GM12878 (cell line): ENCODE measurements at regions not wholly inside any gene's neighbourhood (a gene's known extent, or its start where the extent isn't known, plus 50 kb on each side); places are given as distances from the start of the nearest gene placed in this dataset.

Experiments used
- ATAC-seq: fragments of 200-7000 bp; cut with Tn5 transposase; 3 replicates; pipeline ENCODE4 v1.9.1; 2020; ENCODE audit warnings: mild to moderate bottlenecking, moderate library complexity
- BruUV-seq: library from RNA; stranded (reverse); fragments of 400-500 nt; replicated peaks from 2 replicates; lab custom pipeline; 2021; lab: Mats Ljungman, UMichigan
- CTCF ChIA-PET: fragments of 300-600 bp; sonication (Branson Sonifier 250); formaldehyde crosslinking; extraction: SDS; loops from one replicate; lab custom pipeline; 2021; ENCODE audit warnings: inconsistent platforms; lab: Yijun Ruan, JAX
- POLR2A ChIA-PET: fragments of 350-600 bp; formaldehyde crosslinking; extraction: SDS; loops from one replicate; lab custom pipeline; 2021; ENCODE audit warnings: inconsistent platforms; lab: Charles Lee
- RAD21 ChIA-PET: fragments of 300-600 bp; sonication (Branson Sonifier 250); formaldehyde crosslinking; loops from one replicate; lab custom pipeline; 2023; ENCODE audit warnings: antibody characterized with exemption; ENCODE audit not compliant: unreplicated experiment; lab: Charles Lee
- SMC1A ChIA-PET: fragments of 300-600 bp; sonication (Branson Sonifier 250); formaldehyde crosslinking; loops from one replicate; lab custom pipeline; 2023; ENCODE audit not compliant: unreplicated experiment, uncharacterized antibody; lab: Charles Lee
- DNase-seq: peaks from one replicate; pipeline ENCODE4 v3.0.0-alpha.2; 2011; ENCODE audit warnings: low read depth, low spot score
- FAIRE-seq: peaks from 3 replicates; lab custom pipeline; 2011; peaks lifted over from hg19 to GRCh38; lab: Jason Lieb, UNC
- H2AFZ ChIP-seq: 2 replicates; pipeline ENCODE4 v1.6.0; 2011; ENCODE audit warnings: low read depth, low read length, control low read depth; ENCODE audit not compliant: control insufficient read depth
- H3K27ac ChIP-seq: 2 replicates; pipeline ENCODE4 v1.5.1; 2011; ENCODE audit warnings: control low read depth; ENCODE audit not compliant: control insufficient read depth, insufficient read depth
- H3K27me3 ChIP-seq, 2 experiments: replicated peaks in 1 of 2; 2 replicates each; pipeline versions ENCODE4 v1.6.0 to v1.6.1; 2011; ENCODE audit warnings: low read length in 1 of 2; ENCODE audit not compliant: control insufficient read depth in 2 of 2, insufficient read depth in 2 of 2
- H3K36me3 ChIP-seq, 2 experiments: 2 replicates each; pipeline ENCODE4 v1.5.1; 2011; ENCODE audit warnings: low read length in 1 of 2; ENCODE audit not compliant: control insufficient read depth in 2 of 2, insufficient read depth in 2 of 2
- H3K4me1 ChIP-seq: 2 replicates; pipeline ENCODE4 v1.6.1; 2011; ENCODE audit warnings: mild to moderate bottlenecking, low read length, moderate library complexity, mixed read lengths; ENCODE audit not compliant: control insufficient read depth, insufficient read depth
- H3K4me2 ChIP-seq: 2 replicates; pipeline ENCODE4 v1.6.0; 2011; ENCODE audit warnings: control low read depth; ENCODE audit not compliant: control insufficient read depth, insufficient read depth
- H3K4me3 ChIP-seq: fragments of 200-600 bp; sonication (generic); 2 replicates; pipeline ENCODE4 v1.5.1; 2016
- H3K79me2 ChIP-seq: 2 replicates; pipeline ENCODE4 v1.6.0; 2011; ENCODE audit warnings: low read length; ENCODE audit not compliant: control insufficient read depth, insufficient read depth
- H3K9ac ChIP-seq: 2 replicates; pipeline ENCODE4 v1.8.0; 2011; ENCODE audit warnings: low read length, control low read depth, mixed read lengths; ENCODE audit not compliant: control insufficient read depth, insufficient read depth
- H3K9me3 ChIP-seq: replicated peaks from 3 replicates; pipeline ENCODE4 v1.5.1; 2011; ENCODE audit warnings: mild to moderate bottlenecking, low read length; ENCODE audit not compliant: control insufficient read depth, insufficient read depth
- H4K20me1 ChIP-seq: 2 replicates; pipeline ENCODE4 v1.6.0; 2011; ENCODE audit not compliant: control insufficient read depth, insufficient read depth
- CHD1 ChIP-seq: IDR thresholded peaks from 2 replicates; pipeline ENCODE4 v1.6.1; 2012; ENCODE audit warnings: low read depth, low read length, improper control_type of control experiment
- ESRRA ChIP-seq: IDR thresholded peaks from 2 replicates; pipeline ENCODE4 v1.6.1; 2012; ENCODE audit warnings: mild to moderate bottlenecking, low read length, improper control_type of control experiment
- EZH2 ChIP-seq: IDR thresholded peaks from 2 replicates; pipeline ENCODE4 v1.6.1; 2012; ENCODE audit warnings: low read depth, mild to moderate bottlenecking, control low read depth, inconsistent platforms, low read length, borderline replicate concordance; ENCODE audit not compliant: control insufficient read depth
- IKZF1 ChIP-seq: fragments of 450-650 bp; conservative IDR thresholded peaks from 2 replicates; pipeline ENCODE4 v1.6.1; 2017; ENCODE audit warnings: antibody characterized with exemption, mild to moderate bottlenecking
- MEF2A ChIP-seq: IDR thresholded peaks from 2 replicates; pipeline ENCODE4 v1.6.1; 2011; ENCODE audit warnings: low read depth, mild to moderate bottlenecking, low read length, moderate library complexity; ENCODE audit not compliant: insufficient read depth
- MXI1 ChIP-seq: fragments of 150-350 bp; IDR thresholded peaks from 2 replicates; pipeline ENCODE4 v1.6.1; 2011; ENCODE audit warnings: low read depth, mild to moderate bottlenecking, inconsistent platforms, low read length, improper control_type of control experiment
- POLR2AphosphoS5 ChIP-seq: IDR thresholded peaks from 2 replicates; pipeline ENCODE4 v1.6.1; 2011; ENCODE audit warnings: mild to moderate bottlenecking, low read length, inconsistent platforms
- RAD51 ChIP-seq: fragments of 450-650 bp; IDR thresholded peaks from 2 replicates; pipeline ENCODE4 v1.6.1; 2016; ENCODE audit warnings: moderate library complexity, mild to moderate bottlenecking, inconsistent platforms
- SMAD1 ChIP-seq: fragments of 450-650 bp; IDR thresholded peaks from 2 replicates; pipeline ENCODE4 v1.6.1; 2018; ENCODE audit warnings: mild to moderate bottlenecking, low read depth; ENCODE audit not compliant: partially characterized antibody
- SMARCA5 ChIP-seq: fragments of 450-650 bp; IDR thresholded peaks from 2 replicates; pipeline ENCODE4 v1.6.1; 2017; ENCODE audit warnings: mild to moderate bottlenecking
- TCF12 ChIP-seq: IDR thresholded peaks from 2 replicates; pipeline ENCODE4 v1.6.1; 2011; ENCODE audit warnings: low read depth, mild to moderate bottlenecking, low read length
- ZNF207 ChIP-seq: fragments of 450-650 bp; IDR thresholded peaks from 2 replicates; pipeline ENCODE4 v1.6.1; 2014; ENCODE audit warnings: antibody characterized with exemption, mild to moderate bottlenecking, borderline replicate concordance
- WGBS: methylation state at CpG from one replicate; pipeline ENCODE4 v1.1.6; 2016; ENCODE audit warnings: low lambda C conversion rate; ENCODE audit not compliant: insufficient replicate concordance, insufficient coverage; ENCODE audit errors: missing lambda C conversion rate; 5-methylcytosine and 5-hydroxymethylcytosine counted together
- in situ Hi-C: fragments of 300-500 bp; cut with MboI; formaldehyde crosslinking; loops from 9 replicates; pipeline ENCODE4 v1.14.3; 2018; ENCODE audit warnings: mixed read lengths
- intact Hi-C: fragments of 100-400 bp; cut with micrococcal nuclease; formaldehyde crosslinking; loops from one replicate; pipeline ENCODE4 v1.14.2; 2022; ENCODE audit not compliant: unreplicated experiment
- TF ChIP-seq, protein P1 (sequence below): fragments of 450-650 bp; formaldehyde crosslinking; IDR thresholded peaks from 2 replicates; pipeline ENCODE4 v1.5.0; 2022; ENCODE audit warnings: mild to moderate bottlenecking, missing genetic modification characterization
- TF ChIP-seq, protein P2 (sequence below): fragments of 450-650 bp; IDR thresholded peaks from 2 replicates; pipeline ENCODE4 v1.6.1; 2017; ENCODE audit warnings: antibody characterized with exemption, mild to moderate bottlenecking, moderate library complexity

GRCh38 chr16:85398688-85399582, 214.2 kb upstream of the GSE1 start (continued):
- TF ChIP-seq, protein P1, sequence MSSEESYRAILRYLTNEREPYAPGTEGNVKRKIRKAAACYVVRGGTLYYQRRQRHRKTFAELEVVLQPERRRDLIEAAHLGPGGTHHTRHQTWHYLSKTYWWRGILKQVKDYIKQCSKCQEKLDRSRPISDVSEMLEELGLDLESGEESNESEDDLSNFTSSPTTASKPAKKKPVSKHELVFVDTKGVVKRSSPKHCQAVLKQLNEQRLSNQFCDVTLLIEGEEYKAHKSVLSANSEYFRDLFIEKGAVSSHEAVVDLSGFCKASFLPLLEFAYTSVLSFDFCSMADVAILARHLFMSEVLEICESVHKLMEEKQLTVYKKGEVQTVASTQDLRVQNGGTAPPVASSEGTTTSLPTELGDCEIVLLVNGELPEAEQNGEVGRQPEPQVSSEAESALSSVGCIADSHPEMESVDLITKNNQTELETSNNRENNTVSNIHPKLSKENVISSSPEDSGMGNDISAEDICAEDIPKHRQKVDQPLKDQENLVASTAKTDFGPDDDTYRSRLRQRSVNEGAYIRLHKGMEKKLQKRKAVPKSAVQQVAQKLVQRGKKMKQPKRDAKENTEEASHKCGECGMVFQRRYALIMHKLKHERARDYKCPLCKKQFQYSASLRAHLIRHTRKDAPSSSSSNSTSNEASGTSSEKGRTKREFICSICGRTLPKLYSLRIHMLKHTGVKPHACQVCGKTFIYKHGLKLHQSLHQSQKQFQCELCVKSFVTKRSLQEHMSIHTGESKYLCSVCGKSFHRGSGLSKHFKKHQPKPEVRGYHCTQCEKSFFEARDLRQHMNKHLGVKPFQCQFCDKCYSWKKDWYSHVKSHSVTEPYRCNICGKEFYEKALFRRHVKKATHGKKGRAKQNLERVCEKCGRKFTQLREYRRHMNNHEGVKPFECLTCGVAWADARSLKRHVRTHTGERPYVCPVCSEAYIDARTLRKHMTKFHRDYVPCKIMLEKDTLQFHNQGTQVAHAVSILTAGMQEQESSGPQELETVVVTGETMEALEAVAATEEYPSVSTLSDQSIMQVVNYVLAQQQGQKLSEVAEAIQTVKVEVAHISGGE (CRISPR knock-in tag) = no peak
- TF ChIP-seq, all 136 proteins: peak for 0

DNA sequence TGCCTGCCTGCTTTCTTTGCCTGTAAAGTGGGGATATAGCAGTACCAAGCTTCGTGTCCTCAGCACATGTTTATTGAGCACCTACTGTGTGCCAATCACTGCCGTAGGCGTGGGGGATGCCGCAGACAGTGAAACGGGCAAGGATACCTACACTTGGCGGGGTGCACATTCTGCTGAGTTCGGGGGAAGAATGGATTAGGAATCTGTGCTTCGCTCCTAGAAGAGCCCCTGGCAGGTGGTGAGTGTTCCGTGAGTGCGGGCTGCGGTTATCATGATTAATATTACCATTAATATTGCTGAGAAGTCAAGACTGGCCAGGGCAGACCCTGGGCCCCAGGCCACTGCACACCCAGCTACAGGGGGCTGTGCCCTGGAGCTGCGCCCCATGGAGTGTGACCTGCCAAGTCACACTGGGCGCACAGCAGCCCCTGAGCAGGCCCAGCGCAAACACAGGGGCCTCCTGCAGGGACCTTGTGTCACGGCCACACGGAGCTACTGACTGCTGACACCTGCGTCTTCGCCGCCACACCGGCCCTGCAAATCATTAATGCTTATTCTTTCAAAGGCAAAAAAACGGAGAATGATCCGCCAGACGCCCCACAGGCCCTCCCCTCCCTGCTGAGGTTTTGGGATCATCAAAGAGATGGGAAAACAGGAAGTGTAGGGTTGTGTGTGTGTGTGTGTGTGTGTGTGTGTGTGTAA, 213.4 kb upstream of the GSE1 start:
- RAD21 ChIA-PET = no interaction called here
- POLR2A ChIA-PET = no interaction called here
- in situ Hi-C loops = no loop called here
- Histone ChIP-seq H3K27me3 (peaks cover 0 to 3% of the 10 kb centered on the region in 2 experiments; a peak in 2 of 4 replicates), H3K9me3 (no peaks in the 10 kb centered on the region), H3K36me3 (no peaks in the 10 kb centered on the region), H2AFZ (no peak overlapping the region), H3K79me2 (no peaks in the 10 kb centered on the region), H3K4me1 (peaks cover 5% of the 10 kb centered on the region), H3K27ac (no peak overlapping the region), H3K4me3 (no peak overlapping the region), H4K20me1 (no peaks in the 10 kb centered on the region), H3K9ac (no peak overlapping the region), H3K4me2 (no peak overlapping the region)
- ATAC-seq (no peak), FAIRE-seq (no peak), DNase-seq (no peak)
- SMC1A ChIA-PET = no interaction called here
- WGBS = 65% methylated on average over 23 of the region's 23 CpGs
- intact Hi-C loops = loop anchor here (10.0 kb wide), 1 partner anchor 315 kb away; no protein-coding TSS in a partner anchor
- CTCF ChIA-PET = interaction anchor here (3.3 kb wide), 1 partner anchor 21 kb away, joined by 9 read pairs; no protein-coding TSS in a partner anchor
- BruUV-seq = no TSS peak
- TF ChIP-seq SMAD1 = no peak
- TF ChIP-seq ESRRA = no peak
- TF ChIP-seq SMARCA5 = no peak
- TF ChIP-seq, protein P2, sequence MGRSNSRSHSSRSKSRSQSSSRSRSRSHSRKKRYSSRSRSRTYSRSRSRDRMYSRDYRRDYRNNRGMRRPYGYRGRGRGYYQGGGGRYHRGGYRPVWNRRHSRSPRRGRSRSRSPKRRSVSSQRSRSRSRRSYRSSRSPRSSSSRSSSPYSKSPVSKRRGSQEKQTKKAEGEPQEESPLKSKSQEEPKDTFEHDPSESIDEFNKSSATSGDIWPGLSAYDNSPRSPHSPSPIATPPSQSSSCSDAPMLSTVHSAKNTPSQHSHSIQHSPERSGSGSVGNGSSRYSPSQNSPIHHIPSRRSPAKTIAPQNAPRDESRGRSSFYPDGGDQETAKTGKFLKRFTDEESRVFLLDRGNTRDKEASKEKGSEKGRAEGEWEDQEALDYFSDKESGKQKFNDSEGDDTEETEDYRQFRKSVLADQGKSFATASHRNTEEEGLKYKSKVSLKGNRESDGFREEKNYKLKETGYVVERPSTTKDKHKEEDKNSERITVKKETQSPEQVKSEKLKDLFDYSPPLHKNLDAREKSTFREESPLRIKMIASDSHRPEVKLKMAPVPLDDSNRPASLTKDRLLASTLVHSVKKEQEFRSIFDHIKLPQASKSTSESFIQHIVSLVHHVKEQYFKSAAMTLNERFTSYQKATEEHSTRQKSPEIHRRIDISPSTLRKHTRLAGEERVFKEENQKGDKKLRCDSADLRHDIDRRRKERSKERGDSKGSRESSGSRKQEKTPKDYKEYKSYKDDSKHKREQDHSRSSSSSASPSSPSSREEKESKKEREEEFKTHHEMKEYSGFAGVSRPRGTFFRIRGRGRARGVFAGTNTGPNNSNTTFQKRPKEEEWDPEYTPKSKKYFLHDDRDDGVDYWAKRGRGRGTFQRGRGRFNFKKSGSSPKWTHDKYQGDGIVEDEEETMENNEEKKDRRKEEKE = no peak
- no peak for TF ChIP-seq MXI1
- no peak for TF ChIP-seq MEF2A
- TF ChIP-seq CHD1 = no peak
- no peak for TF ChIP-seq EZH2
- TF ChIP-seq ZNF207 = no peak
- no peak for TF ChIP-seq TCF12
- TF ChIP-seq RAD51 = no peak
- TF ChIP-seq IKZF1 = no peak
- TF ChIP-seq POLR2AphosphoS5 = no peak
